Stomach (tissue), 8 donors: ENCODE measurements at regions not wholly inside any gene's neighbourhood (a gene's known extent, or its start where the extent isn't known, plus 50 kb on each side); places are given as distances from the start of the nearest gene placed in this dataset.

ENCODE experiments used
- DNase-seq, 2 donors: peaks; one replicate each; pipeline versions ENCODE4 v3.0.0 to v3.0.0-alpha.2; 2013 to 2019
- H3K27ac ChIP-seq, 5 donors: fragments of 200-600 bp in 4 of 5; sonication (generic) in 4 of 5; one replicate each; pipeline ENCODE4 v1.5.1; 2013 to 2019; ENCODE audit warnings: mild to moderate bottlenecking in 1 of 5, moderate library complexity in 1 of 5
- H3K27me3 ChIP-seq, 3 donors: fragments of 200-600 bp; sonication (generic); one replicate each; pipeline ENCODE4 v1.5.1; 2017 to 2019; ENCODE audit warnings: mixed run types in 1 of 3
- H3K36me3 ChIP-seq, 4 donors: fragments of 200-600 bp; sonication (generic); 1 replicate in 3 of 4; 2 replicates in 1 of 4; pipeline ENCODE4 v1.5.1; 2016 to 2019
- H3K4me1 ChIP-seq, 4 donors: fragments of 200-600 bp; sonication (generic); one replicate each; pipeline ENCODE4 v1.5.1; 2016 to 2019
- H3K4me3 ChIP-seq, 4 donors: fragments of 200-600 bp; sonication (generic) in 3 of 4; one replicate each; pipeline ENCODE4 v1.5.1; 2016 to 2019; ENCODE audit warnings: mild to moderate bottlenecking in 1 of 4
- H3K9me3 ChIP-seq, 4 donors: fragments of 200-600 bp; sonication (generic); one replicate each; pipeline ENCODE4 v1.5.1; 2016 to 2019
- EP300 ChIP-seq: sonication (generic); formaldehyde crosslinking; IDR thresholded peaks from one replicate; pipeline ENCODE4 v1.6.1; 2017; ENCODE audit warnings: antibody characterized with exemption
- POLR2A ChIP-seq, 4 donors: fragments of 450-650 bp; IDR thresholded peaks; one replicate each; pipeline ENCODE4 v1.6.1; 2016; ENCODE audit warnings: antibody characterized with exemption in 4 of 4, control low read depth in 2 of 4, mild to moderate bottlenecking in 1 of 4, moderate library complexity in 1 of 4
- POLR2AphosphoS5 ChIP-seq, 3 donors: sonication (generic); formaldehyde crosslinking; IDR thresholded peaks; one replicate each; pipeline ENCODE4 v1.6.1; 2016; ENCODE audit warnings: antibody characterized with exemption in 3 of 3
- WGBS, 5 donors: extraction: QIAGEN DNeasy Blood & Tissue Kit in 3 of 5; methylation state at CpG; one replicate each; pipeline versions ENCODE4 v1.1.5 to v1.1.7; 2013 to 2018; 5-methylcytosine and 5-hydroxymethylcytosine counted together
- intact Hi-C: fragments of 100-400 bp; cut with DNase I; formaldehyde crosslinking; loops from one replicate; pipeline ENCODE4 v1.15.1; 2023; ENCODE audit warnings: low total_unique reads
- TF ChIP-seq, protein P1 (sequence below), 7 experiments: fragments of 450-650 bp in 4 of 7; fragments of 200-600 bp in 3 of 7; sonication (generic) in 3 of 7; IDR thresholded peaks; one replicate each; pipeline ENCODE4 v1.5.1; 2016 to 2019; ENCODE audit warnings: antibody characterized with exemption in 7 of 7, control low read depth in 2 of 7, mild to moderate bottlenecking in 1 of 7
- donor health status: healthy with polysubstance abuse.
- donor health status: Bipolar disorder and iron deficiency.
- donor health status: healthy.

DNA sequence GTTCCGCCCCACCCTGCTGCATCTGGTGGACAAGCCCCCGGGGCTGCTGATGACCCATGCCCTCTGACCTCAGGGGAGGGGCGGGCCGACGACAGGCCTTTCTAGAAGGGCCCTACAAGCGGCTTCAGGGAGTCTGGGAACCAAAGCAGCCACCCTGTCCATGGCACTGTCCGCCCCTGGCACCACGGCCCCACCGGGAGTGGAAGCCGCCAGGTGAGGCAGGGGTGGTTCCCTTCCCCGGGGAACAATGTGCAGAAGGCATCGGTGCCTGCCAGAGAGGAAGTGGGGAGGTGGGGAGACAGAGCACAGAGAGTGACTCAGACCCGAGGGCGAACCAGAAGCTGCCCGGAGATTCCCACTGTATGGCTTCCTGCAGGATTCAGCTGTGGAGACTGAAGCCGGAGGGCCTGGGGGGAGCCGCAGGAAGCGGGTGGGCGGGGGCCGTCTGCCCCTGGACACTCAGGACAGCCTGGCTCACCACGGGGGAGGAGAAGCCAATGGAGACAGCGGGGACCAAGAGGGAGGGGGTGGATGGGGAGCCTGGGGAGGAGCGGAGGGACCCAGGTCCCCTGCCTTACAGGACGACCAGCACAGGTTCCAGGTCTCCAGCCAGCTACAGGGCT is 134.0 kb downstream of the TPRA1 start:
- Histone ChIP-seq H3K27ac (peak overlapping the region; percentile 30 to 78 (median 70)), H3K9me3 (no peaks in the 10 kb centered on the region), H3K4me3 (peak overlapping the region; percentile 25 to 43 (median 30)), H3K4me1 (peaks cover 19 to 33% (median 26%) of the 10 kb centered on the region in 4 donors), H3K36me3 (no peaks in the 10 kb centered on the region), H3K27me3 (peaks cover 0 to 78% (median 39%) of the 10 kb centered on the region in 3 donors)
- WGBS, 5 donors, result 4 to 7% (median 5%) methylated on average over 15 to 24 of the region's 24 CpGs
- DNase-seq, result peak; percentile 35 to 67
- intact Hi-C loops, result loop anchor here (5.0 kb wide), 1 partner anchor 709 kb away; no protein-coding TSS in a partner anchor
- TF ChIP-seq POLR2A (IDR thresholded peaks at IDR 0.05) (no peak), POLR2AphosphoS5 (IDR thresholded peaks at IDR 0.05) (peak in 2 of 3 donors; percentile 29 to 75)

DNA sequence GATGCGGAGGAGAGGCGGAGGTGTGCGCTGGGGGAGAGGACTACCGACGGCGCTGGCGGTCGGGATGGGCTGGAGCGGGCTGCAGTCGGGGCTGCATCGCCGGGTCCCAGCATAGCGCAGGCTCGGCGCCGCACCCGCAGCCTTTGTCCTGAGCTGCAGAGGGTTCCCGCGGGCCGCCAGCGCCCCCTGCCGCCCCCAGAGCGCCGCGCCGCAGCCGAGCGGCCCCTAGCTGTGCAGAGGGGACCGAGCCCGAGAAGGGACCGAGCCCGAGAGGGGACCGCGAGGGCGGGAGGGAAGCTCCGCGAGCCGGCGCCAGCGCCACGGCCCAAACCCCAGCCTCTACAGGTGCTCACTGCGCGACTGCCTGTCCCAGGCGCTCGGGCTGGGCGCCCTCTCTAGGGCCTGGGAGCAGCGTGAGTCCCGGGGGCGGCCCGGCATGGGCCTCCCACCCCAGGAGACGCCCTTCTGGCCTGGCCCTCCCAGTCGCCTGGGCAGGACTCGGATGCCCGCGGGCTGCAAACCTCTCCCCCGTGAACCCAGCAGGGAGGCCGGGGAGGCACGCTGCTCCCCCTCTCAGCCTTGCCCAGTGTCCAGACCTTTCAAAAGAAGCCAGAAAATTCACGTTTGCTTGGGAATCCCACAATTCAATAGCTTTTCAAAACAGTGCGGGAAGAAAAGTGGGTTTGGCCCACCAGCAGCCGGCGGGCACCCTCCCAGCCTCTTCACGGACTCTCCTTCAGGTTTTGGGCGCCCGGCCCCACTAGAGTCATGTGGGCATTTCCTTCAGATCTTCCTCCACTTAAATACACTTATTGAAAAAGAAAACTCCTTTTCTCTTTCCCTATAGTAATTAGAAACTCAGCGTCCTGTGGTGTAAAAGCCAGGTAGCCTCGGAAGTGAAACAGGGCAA is 134.7 kb downstream of the TPRA1 start:
- DNase-seq, result peak; percentile 83 to 91
- intact Hi-C loops, result loop anchor here (5.0 kb wide), 1 partner anchor 708 kb away; no protein-coding TSS in a partner anchor
- Histone ChIP-seq H3K27ac (peak overlapping the region; percentile 30 to 78 (median 70)), H3K9me3 (no peaks in the 10 kb centered on the region), H3K36me3 (no peaks in the 10 kb centered on the region), H3K4me1 (peaks cover 19 to 33% (median 26%) of the 10 kb centered on the region in 4 donors), H3K27me3 (peaks cover 0 to 84% (median 39%) of the 10 kb centered on the region in 3 donors), H3K4me3 (peak overlapping the region; percentile 29 to 43 (median 31))
- 3 to 11% (median 5%) methylated on average over 25 to 67 of the region's 67 CpGs for WGBS, 5 donors
- TF ChIP-seq EP300 (no peak), POLR2A (IDR thresholded peaks at IDR 0.05) (no peak), POLR2AphosphoS5 (IDR thresholded peaks at IDR 0.05) (peak in 1 of 3 donors; percentile 44)
- TF ChIP-seq, protein P1, sequence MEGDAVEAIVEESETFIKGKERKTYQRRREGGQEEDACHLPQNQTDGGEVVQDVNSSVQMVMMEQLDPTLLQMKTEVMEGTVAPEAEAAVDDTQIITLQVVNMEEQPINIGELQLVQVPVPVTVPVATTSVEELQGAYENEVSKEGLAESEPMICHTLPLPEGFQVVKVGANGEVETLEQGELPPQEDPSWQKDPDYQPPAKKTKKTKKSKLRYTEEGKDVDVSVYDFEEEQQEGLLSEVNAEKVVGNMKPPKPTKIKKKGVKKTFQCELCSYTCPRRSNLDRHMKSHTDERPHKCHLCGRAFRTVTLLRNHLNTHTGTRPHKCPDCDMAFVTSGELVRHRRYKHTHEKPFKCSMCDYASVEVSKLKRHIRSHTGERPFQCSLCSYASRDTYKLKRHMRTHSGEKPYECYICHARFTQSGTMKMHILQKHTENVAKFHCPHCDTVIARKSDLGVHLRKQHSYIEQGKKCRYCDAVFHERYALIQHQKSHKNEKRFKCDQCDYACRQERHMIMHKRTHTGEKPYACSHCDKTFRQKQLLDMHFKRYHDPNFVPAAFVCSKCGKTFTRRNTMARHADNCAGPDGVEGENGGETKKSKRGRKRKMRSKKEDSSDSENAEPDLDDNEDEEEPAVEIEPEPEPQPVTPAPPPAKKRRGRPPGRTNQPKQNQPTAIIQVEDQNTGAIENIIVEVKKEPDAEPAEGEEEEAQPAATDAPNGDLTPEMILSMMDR (IDR thresholded peaks at IDR 0.05), result peak in 5 of 7 experiments; percentile 76 to 89 (median 88)

DNA sequence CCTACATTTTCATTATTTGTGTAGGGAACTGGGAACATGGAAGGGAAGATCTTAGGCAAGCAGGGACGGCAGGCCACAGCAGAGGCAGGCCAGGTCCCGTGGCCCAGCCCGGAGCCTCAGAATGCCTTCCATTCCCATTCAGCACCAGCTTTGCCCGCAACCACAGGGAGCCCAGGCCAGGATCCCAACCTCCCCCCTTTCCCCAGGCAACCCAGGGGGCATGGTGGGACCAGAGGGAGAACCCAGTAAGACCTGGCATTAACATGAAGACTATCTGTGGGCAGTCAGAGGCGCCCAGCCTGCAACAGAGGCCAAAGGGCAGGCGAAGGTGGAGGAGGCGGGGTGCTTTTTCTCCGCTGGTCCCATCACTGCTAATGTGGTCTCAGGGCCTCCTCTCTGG is 135.6 kb downstream of the TPRA1 start:
- H3K27me3 ChIP-seq, result peaks cover 0 to 93% (median 39%) of the 10 kb centered on the region in 3 donors
- 76 to 85% (median 79%) methylated on average over 7 to 8 of the region's 8 CpGs for WGBS, 5 donors

DNA sequence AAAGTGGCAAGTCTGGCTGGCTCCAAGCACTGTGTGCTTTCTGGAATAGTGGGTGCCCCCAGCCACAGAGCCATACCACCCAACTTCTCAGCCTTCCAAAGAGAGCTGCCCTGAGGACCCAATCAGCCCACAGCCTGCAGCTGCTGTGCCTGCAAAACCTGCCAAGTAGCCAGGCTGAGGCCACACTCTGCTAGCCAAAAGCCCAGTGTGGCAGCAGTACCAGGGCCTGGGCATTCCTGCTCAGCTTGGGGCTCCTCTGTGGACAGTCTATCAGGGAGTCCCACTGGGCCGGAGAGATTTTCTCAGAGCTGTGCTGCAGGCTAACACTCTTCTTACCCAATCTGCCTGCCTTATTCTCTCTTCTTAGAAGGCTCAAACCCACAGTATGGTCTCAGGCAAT is 136.5 kb downstream of the TPRA1 start:
- Histone ChIP-seq H3K27ac (no peak overlapping the region), H3K27me3 (peaks cover 0 to 99% (median 39%) of the 10 kb centered on the region in 3 donors), H3K9me3 (no peaks in the 10 kb centered on the region), H3K4me3 (no peak overlapping the region), H3K36me3 (no peaks in the 10 kb centered on the region), H3K4me1 (peaks cover 19 to 33% (median 26%) of the 10 kb centered on the region in 4 donors)
- intact Hi-C loops, result no loop called here
- 77 to 95% (median 92%) methylated on average over 1 of the region's 1 CpG for WGBS, 5 donors
- DNase-seq, result peak in 1 of 2 donors; percentile 13
- TF ChIP-seq POLR2AphosphoS5 (IDR thresholded peaks at IDR 0.05) (no peak), POLR2A (IDR thresholded peaks at IDR 0.05) (no peak), EP300 (no peak)
- TF ChIP-seq, protein P1 (IDR thresholded peaks at IDR 0.05), result no peak

More for the DNA sequence above, 135.6 kb downstream of the TPRA1 start:
- H3K4me1 ChIP-seq, result peaks cover 19 to 33% (median 26%) of the 10 kb centered on the region in 4 donors
- peak overlapping the region in 1 of 5 donors; percentile 73 for H3K27ac ChIP-seq
- peak overlapping the region in 1 of 4 donors; percentile 43 for H3K4me3 ChIP-seq
- TF ChIP-seq POLR2A (IDR thresholded peaks at IDR 0.05) (no peak), EP300 (no peak), POLR2AphosphoS5 (IDR thresholded peaks at IDR 0.05) (no peak)
- TF ChIP-seq, protein P1 (IDR thresholded peaks at IDR 0.05), result no peak
- no peaks in the 10 kb centered on the region for H3K9me3 ChIP-seq
- DNase-seq, result no peak
- no peaks in the 10 kb centered on the region for H3K36me3 ChIP-seq
- intact Hi-C loops, result loop anchor here (5.0 kb wide), 1 partner anchor 708 kb away; no protein-coding TSS in a partner anchor
